ENCODE measurements at regions not wholly inside any gene's neighbourhood (a gene's known extent, or its start where the extent isn't known, plus 50 kb on each side); places are given as distances from the start of the nearest gene placed in this dataset.

- POLR2A ChIA-PET: no interaction called here
- no peak for DNase-seq (ENCODE audit: extremely low spot score)
- no peak for TF ChIP-seq CTCF (IDR thresholded peaks at IDR 0.05; ENCODE audit: control extremely low read depth, extremely low read depth, low read depth, missing control alignments)
- CTCF ChIA-PET: no interaction called here
Measured at GRCh38 chr13:84208246-84208910, 326.1 kb upstream of the SLITRK1 start.

DNA sequence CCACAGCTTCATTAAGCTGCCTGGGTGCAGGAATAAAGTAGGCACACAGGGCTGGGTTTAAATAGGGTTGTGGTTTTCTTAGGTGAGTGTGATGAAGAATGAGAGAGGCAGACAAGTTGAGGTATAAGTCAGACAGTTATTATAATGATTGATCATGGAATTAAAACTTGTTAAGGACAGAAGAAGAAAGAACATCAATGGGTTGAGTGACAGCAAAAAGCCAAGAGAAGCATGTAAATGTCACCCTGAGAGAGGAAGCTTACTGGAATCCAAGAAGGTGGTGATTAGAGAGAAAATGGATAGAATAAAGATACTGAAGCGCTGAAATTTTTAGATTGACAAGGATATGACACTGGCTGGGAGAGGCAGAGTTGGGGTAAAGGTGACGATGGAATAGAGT is 325.2 kb upstream of the SLITRK1 start:
- DNase-seq (ENCODE audit: extremely low spot score): no peak
- TF ChIP-seq CTCF (IDR thresholded peaks at IDR 0.05; ENCODE audit: control extremely low read depth, extremely low read depth, low read depth, missing control alignments): no peak
- POLR2A ChIA-PET: no interaction called here
- CTCF ChIA-PET: no interaction called here

GRCh38 chr13:84200971-84201370 is 318.7 kb upstream of the SLITRK1 start:
- POLR2A ChIA-PET: no interaction called here
- no peak for DNase-seq (ENCODE audit: extremely low spot score)
- CTCF ChIA-PET: interaction anchor here (1.2 to 1.4 kb wide), 2 partner anchors 12 to 15 kb away, joined by 3 read pairs; no protein-coding TSS in a partner anchor
- TF ChIP-seq CTCF (IDR thresholded peaks at IDR 0.05; ENCODE audit: control extremely low read depth, extremely low read depth, low read depth, missing control alignments): no peak

GRCh38 chr13:84192125-84192524 is 309.9 kb upstream of the SLITRK1 start:
- CTCF ChIA-PET: interaction anchor here (1.3 kb wide), 1 partner anchor 94 kb away, joined by 3 read pairs; no protein-coding TSS in a partner anchor
- POLR2A ChIA-PET: no interaction called here
- DNase-seq (ENCODE audit: extremely low spot score): no peak
- no peak for TF ChIP-seq CTCF (IDR thresholded peaks at IDR 0.05; ENCODE audit: control extremely low read depth, extremely low read depth, low read depth, missing control alignments)

GRCh38 chr13:84191139-84191538 is 308.9 kb upstream of the SLITRK1 start:
- DNase-seq (ENCODE audit: extremely low spot score): no peak
- ChIA-PET POLR2A (no interaction called here), CTCF (interaction anchor here (1.3 kb wide), 1 partner anchor 93 kb away, joined by 3 read pairs; no protein-coding TSS in a partner anchor)
- TF ChIP-seq CTCF (IDR thresholded peaks at IDR 0.05; ENCODE audit: control extremely low read depth, extremely low read depth, low read depth, missing control alignments): no peak

DNA sequence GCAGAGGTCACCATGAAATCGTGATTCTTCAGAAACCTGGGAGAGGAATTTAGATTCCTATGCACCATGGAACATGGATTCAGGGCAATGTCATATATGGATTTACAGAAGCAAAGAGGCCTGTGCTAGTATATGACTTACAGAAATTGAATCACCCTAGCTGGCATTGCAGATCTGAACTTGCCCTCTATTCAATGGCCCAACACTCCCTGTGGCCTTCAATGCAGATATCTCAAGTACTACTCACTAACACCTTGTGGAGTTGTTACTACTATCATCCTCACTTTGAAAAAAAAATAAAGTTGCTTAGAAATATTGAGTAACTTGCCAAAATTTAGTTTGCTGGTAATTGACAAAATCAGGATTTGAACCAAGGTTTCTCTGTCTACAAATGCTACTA is 305.4 kb upstream of the SLITRK1 start:
- no peak for DNase-seq (ENCODE audit: extremely low spot score)
- ChIA-PET POLR2A (no interaction called here), CTCF (interaction anchor here (0.7 to 1.7 kb wide), 2 partner anchors 9 to 14 kb away, joined by 3 to 4 read pairs; no protein-coding TSS in a partner anchor)
- no peak for TF ChIP-seq CTCF (IDR thresholded peaks at IDR 0.05; ENCODE audit: control extremely low read depth, extremely low read depth, low read depth, missing control alignments)

Measured in GM10248 (cell line).